ENCODE measurements at regions not wholly inside any gene's neighbourhood (a gene's known extent, or its start where the extent isn't known, plus 50 kb on each side); places are given as distances from the start of the nearest gene placed in this dataset.

DNA sequence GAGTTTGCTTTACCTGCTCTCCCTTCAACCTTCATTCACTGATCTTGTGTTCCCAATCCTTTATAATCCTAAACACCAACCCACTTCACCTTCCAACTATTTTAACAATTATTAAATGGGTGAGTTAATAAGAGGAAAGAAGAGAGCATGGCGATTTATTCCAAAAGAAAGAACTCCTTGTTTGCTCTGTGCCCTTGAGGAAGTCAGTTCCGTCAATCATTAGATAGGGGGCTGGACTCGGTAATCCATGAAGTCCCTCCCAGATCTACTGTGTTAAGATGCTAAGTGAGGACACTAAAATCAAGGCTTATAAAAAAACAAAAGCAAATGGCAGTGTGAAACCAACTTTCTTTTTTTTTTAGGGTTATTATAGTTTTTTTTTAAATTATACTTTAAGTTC lies 589.9 kb downstream of the XIRP2 start:
- TF ChIP-seq POLR2A (IDR thresholded peaks at IDR 0.05): no peak
- TF ChIP-seq CTCF (IDR thresholded peaks at IDR 0.05): no peak
- no peak overlapping the region for H3K4me3 ChIP-seq
- H3K27ac ChIP-seq: no peak overlapping the region
- intact Hi-C loops (cut with DNase I; ENCODE audit: low total_unique reads): no loop called here
- H3K4me1 ChIP-seq: no peaks in the 10 kb centered on the region
- H3K9me3 ChIP-seq: no peaks in the 10 kb centered on the region
- H3K27me3 ChIP-seq: no peaks in the 10 kb centered on the region
- H3K36me3 ChIP-seq: no peaks in the 10 kb centered on the region
- DNase-seq: no peak

GRCh38 chr2:167475791-167476190 lies 587.5 kb downstream of the XIRP2 start:
- Histone ChIP-seq H3K36me3 (no peaks in the 10 kb centered on the region), H3K27me3 (no peaks in the 10 kb centered on the region), H3K9me3 (no peaks in the 10 kb centered on the region), H3K27ac (no peak overlapping the region), H3K4me3 (no peak overlapping the region), H3K4me1 (no peaks in the 10 kb centered on the region)
- DNase-seq: no peak
- TF ChIP-seq CTCF (IDR thresholded peaks at IDR 0.05) (no peak), POLR2A (IDR thresholded peaks at IDR 0.05) (no peak)
- intact Hi-C loops (cut with DNase I; ENCODE audit: low total_unique reads): no loop called here

DNA sequence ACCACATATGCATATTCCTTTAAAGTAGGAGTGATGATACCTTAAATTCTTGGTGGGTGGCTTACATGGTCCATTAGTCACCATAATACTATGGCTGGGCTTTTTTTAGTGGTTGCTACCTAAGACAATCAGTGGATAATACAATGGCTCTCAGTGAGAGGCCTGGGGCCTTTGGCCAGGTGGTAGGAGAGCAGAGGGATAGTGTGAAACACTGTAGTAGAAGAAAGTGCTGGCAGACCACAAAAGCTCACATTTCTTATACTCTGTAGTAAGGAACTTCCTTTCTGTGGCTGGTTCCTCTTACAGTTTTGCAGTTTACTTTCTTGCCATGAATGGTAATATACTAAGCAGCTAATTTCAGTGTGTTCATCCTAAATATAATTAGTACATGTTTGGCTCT lies 583.5 kb downstream of the XIRP2 start:
- H3K36me3 ChIP-seq: no peaks in the 10 kb centered on the region
- H3K27me3 ChIP-seq: no peaks in the 10 kb centered on the region
- DNase-seq: no peak
- no peak overlapping the region for H3K27ac ChIP-seq
- H3K9me3 ChIP-seq: no peaks in the 10 kb centered on the region
- no peaks in the 10 kb centered on the region for H3K4me1 ChIP-seq
- TF ChIP-seq POLR2A (IDR thresholded peaks at IDR 0.05): no peak
- intact Hi-C loops (cut with DNase I; ENCODE audit: low total_unique reads): no loop called here
- H3K4me3 ChIP-seq: no peak overlapping the region

DNA sequence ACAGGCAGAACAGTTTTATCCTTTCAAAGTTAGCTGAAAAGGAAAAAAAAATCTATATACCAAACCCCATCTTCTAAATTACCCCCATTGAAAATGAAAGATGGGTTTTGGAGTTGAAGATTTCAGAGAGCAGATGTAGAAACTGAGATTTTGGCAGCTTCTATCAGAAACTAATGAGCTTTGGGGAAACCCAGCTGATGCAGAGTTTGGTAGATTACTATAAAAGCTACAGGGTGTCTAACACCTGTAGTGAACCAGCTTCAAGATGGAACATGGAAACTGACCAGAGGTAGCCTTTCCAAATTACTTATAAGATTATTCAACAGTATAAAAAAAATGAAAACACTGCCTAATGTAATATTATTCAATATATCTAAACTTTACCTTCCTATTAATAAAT lies 583.1 kb downstream of the XIRP2 start:
- Histone ChIP-seq H3K9me3 (no peaks in the 10 kb centered on the region), H3K4me3 (no peak overlapping the region), H3K4me1 (no peaks in the 10 kb centered on the region), H3K36me3 (no peaks in the 10 kb centered on the region), H3K27me3 (no peaks in the 10 kb centered on the region), H3K27ac (no peak overlapping the region)
- TF ChIP-seq CTCF (IDR thresholded peaks at IDR 0.05) (no peak), POLR2A (IDR thresholded peaks at IDR 0.05) (no peak)
- DNase-seq: no peak
- intact Hi-C loops (cut with DNase I; ENCODE audit: low total_unique reads): no loop called here

DNA sequence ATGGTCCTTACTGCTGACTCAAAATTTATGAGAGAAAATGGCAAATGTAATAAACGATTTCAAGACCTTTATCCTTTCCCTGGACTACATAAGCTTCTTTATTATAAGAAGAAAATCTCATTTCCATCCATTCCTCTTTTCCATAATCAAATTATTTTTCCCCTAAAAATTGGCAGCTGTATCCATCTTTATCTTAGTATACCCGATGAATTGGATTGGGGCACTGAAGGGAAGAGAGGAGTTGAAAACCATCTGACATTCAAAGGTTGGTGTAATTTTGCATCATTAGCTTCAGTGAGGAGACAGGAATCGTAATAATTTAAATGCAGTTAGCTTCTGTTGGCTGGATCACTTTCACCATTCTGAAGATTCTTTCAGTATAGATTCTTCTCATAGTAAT lies 574.1 kb downstream of the XIRP2 start:
- H3K4me3 ChIP-seq: no peak overlapping the region
- no peak overlapping the region for H3K27ac ChIP-seq
- intact Hi-C loops (cut with DNase I; ENCODE audit: low total_unique reads): no loop called here
- H3K9me3 ChIP-seq: no peaks in the 10 kb centered on the region
- no peaks in the 10 kb centered on the region for H3K36me3 ChIP-seq
- no peaks in the 10 kb centered on the region for H3K4me1 ChIP-seq
- no peak for DNase-seq
- TF ChIP-seq CTCF (IDR thresholded peaks at IDR 0.05): no peak
- no peak for TF ChIP-seq POLR2A (IDR thresholded peaks at IDR 0.05)
- H3K27me3 ChIP-seq: no peaks in the 10 kb centered on the region

GRCh38 chr2:167454036-167454435 lies 565.8 kb downstream of the XIRP2 start:
- intact Hi-C loops (cut with DNase I; ENCODE audit: low total_unique reads): no loop called here
- Histone ChIP-seq H3K4me1 (no peaks in the 10 kb centered on the region), H3K27ac (no peak overlapping the region), H3K4me3 (no peak overlapping the region), H3K9me3 (no peaks in the 10 kb centered on the region), H3K36me3 (no peaks in the 10 kb centered on the region), H3K27me3 (no peaks in the 10 kb centered on the region)
- DNase-seq: no peak
- TF ChIP-seq CTCF (IDR thresholded peaks at IDR 0.05) (no peak), POLR2A (IDR thresholded peaks at IDR 0.05) (no peak)
